HG02759 (cell line): ENCODE measurements at regions not wholly inside any gene's neighbourhood (a gene's known extent, or its start where the extent isn't known, plus 50 kb on each side); places are given as distances from the start of the nearest gene placed in this dataset.
"Not testable (repeated sequence)": the region's sequence is repeated elsewhere in the genome, so short reads cannot be mapped to it uniquely, and the experiment has no call there.

Experiments
- ATAC-seq: cut with Tn5 transposase; IDR thresholded peaks from one replicate; pipeline ENCODE4 v1.9.1; 2021; ENCODE audit warnings: mild to moderate bottlenecking, moderate library complexity; ENCODE audit not compliant: unreplicated experiment

GRCh38 chr7:51847461-51848134, 531.0 kb upstream of the COBL start:
- ATAC-seq, result no peak

GRCh38 chr7:51839130-51839529, 522.5 kb upstream of the COBL start:
- not testable (repeated sequence) for ATAC-seq

GRCh38 chr7:51827631-51828030, 511.0 kb upstream of the COBL start:
- no peak for ATAC-seq

DNA sequence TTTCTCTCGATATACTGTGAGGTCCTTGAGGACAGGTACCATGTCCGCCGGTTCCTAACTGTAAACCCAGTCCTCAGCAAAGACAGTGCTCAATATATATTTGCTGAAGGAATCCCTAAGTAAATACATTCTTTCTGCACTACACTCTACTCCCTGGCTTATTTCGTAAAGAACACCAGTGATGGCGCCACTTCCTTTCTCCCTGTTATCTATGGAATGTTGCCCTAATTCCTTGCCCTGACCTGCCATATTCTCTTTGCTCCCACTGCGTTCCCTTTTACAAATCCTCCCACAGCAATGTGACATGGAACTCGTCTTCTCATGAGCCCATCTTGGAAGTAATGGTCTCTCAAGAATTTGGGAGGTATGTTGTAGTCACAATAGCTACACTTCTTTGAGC, 507.4 kb upstream of the COBL start:
- no peak for ATAC-seq

GRCh38 chr7:51823437-51823836, 506.8 kb upstream of the COBL start:
- no peak for ATAC-seq

DNA sequence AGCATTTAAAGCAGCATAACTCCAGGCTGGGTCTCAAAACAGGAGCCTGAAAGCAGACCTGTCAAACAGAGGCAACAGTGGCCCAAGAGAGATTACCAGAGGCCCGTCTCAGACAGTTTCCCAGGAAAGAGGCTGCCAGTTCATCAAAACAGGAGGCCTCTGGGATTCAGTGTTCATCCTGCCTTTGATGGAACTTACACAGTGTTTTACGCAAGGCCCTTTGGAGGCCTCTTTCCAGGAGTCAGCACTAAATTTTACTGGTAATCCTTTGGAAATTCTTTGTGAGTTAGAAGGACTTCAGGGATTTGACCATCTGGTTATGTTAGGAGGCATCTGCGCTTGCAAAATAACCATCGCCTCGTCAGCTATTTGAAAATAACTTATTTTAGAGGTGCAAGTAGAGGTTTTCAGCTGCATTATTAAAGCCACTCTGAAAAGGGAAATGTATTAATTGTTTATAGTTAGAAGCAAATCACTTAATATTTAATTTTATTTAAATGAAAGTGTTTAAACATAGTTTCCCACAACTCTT, 501.2 kb upstream of the COBL start:
- ATAC-seq, result no peak

GRCh38 chr7:51805783-51806431, 489.3 kb upstream of the COBL start:
- not testable (repeated sequence) for ATAC-seq

GRCh38 chr7:51802718-51803117, 486.1 kb upstream of the COBL start:
- ATAC-seq, result no peak

- no peak for ATAC-seq
Measured at GRCh38 chr7:51797371-51797770, 480.8 kb upstream of the COBL start.

DNA sequence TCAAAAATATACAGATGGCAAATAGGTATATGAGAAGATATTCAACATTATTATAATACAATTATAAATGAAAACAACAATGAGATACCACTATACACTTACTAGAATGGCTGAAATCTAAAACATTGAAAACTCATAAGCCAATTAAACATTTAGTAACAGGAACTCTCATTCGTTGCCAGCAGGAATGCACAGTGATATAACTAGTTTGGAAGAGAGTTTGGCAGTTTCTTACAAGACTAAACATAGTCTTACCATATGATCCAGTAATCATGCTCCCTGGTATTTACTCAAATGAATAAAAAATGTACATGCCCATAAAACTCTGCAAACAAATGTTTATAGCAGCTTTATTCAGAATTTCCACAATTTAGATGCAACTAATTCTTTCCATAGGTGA, 476.2 kb upstream of the COBL start:
- ATAC-seq, result no peak

GRCh38 chr7:51789489-51789888, 472.9 kb upstream of the COBL start:
- ATAC-seq, result no peak

DNA sequence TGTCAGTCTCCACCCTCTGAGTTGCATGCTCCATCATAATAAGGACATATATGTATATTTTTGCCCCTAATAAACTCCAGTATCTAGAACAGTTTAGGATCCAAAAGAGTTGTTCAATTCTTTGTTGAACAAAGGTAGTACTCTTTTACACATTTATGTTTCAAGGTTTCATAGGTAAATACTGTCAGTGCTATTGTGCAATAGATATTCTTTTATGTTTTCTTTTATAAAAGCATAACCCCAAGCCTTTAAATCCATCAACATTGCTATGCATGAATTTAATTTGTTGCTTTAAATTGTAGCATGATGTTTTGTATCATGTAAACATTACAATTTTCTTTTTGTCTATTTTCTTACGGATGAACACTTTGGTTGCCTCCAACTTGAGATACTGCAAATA, 469.7 kb upstream of the COBL start:
- ATAC-seq, result no peak

DNA sequence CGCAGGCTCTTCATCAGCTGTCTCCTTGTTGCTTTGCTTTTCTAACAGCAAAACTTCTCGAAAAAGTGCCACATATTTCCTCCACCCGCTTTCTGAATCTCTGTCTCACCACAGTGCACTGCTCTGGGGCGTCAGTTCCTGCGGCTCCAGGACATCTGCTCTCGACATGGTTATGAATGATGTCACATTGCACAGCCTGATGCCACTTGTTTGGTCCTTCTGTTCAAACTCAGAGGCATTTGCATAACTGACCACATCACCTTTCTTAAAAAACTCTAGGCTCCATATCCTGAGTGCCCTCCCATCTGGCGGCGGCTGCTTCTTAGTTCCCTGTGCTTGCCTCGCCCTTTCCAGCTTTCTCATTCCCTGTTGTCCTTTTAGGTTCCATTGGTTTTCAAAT, 469.3 kb upstream of the COBL start:
- no peak for ATAC-seq

DNA sequence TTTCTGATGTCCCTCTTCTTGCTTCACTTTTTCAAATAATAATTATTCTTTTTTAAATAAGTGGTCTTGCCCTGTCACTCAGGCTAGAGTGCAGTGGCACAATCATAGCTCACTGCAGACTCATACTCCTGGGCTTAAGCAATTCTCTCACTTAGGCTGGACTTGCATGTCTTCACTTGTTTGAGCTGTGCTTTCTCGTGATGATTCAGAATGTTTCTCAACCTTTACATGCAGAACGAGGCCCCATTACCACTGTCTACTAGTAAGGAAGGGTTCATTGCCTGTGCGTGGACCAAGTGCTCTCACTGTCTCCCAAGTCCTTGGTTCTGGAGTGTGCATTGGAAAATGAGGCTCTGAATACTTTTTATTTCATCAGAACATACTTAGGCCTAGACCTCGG, 468.6 kb upstream of the COBL start:
- ATAC-seq, result no peak

DNA sequence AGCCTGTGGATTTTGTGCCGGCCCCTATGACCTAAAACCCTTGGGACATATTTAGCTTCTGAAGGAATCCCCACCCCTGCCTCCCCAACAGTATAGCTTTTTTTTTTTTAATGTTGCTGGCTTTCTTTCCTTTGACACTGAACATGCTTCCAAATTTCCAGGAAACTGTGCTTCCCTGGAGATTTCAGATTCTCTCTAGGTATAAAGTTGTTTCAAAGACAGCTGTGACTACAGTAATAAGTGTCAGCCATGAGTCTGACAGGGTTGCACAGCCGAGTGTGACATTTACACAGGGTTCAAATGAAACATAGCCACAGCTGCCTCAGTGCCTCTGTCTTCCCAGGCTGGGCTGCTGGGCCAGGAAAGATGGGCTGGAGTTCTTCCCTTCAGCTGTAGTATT, 466.6 kb upstream of the COBL start:
- ATAC-seq, result no peak

DNA sequence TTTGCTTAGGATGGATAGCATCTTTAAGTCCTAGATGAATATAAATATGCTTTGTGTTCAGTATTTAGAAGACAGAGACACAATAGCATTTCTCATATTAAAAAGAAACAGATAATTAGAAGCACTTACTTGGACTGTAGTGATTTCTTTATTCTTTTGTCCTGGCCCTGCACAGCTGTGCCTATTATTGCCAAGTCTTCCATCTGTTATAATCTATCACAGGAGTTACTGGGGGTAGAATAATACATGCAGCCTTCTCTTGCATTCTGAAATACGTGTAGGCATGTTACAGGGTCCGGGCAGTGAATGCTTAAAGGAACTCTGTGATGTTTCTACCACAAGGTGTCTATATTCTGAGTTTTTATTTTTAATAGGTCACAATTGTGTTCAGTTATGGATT, 461.5 kb upstream of the COBL start:
- ATAC-seq, result no peak

DNA sequence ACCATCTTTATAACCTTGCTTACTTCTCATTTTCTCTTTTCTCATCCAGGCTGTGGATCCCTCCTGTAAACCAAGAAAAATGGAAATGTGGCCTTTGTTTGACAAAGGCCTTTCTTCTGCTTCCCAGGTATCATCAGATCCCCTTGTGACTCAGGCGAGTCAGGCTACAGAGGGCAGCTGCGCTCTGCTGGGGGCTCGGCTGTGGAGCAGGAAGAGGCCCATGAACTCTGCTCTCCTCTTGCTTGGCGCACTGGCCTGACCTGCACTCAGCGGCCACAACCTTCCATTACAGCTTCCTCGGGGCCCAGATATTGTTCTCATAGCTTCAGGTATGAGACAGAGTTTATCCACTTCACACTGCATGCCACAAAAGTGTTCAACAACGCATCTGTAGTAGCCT, 457.6 kb upstream of the COBL start:
- ATAC-seq, result no peak

- ATAC-seq, result no peak
Measured at GRCh38 chr7:51772190-51772589, 455.6 kb upstream of the COBL start.

DNA sequence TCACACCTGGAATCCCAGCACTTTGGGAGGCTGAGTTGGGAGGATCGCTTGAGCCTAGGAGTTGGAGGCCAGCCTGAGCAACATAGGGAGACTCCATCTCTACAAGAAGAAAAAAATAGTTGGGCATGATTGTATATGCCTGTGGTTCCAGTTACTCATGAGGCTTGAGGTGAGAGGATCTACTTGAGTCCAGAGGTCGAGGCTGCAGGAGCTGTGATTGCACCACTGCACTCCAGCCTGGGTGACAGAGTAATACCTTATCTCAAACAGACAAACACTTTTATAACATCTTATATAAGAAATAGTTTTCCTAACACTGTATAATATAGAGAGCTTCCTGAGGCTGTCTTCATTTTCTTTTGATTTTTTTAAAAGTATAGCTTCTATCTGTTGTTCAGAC, 448.4 kb upstream of the COBL start:
- no peak for ATAC-seq

GRCh38 chr7:51759985-51760384, 443.4 kb upstream of the COBL start:
- ATAC-seq, result no peak

- ATAC-seq, result no peak
Measured at GRCh38 chr7:51757960-51758359, 441.4 kb upstream of the COBL start.

- ATAC-seq, result no peak
Measured at GRCh38 chr7:51732951-51733350, 416.3 kb upstream of the COBL start.

DNA sequence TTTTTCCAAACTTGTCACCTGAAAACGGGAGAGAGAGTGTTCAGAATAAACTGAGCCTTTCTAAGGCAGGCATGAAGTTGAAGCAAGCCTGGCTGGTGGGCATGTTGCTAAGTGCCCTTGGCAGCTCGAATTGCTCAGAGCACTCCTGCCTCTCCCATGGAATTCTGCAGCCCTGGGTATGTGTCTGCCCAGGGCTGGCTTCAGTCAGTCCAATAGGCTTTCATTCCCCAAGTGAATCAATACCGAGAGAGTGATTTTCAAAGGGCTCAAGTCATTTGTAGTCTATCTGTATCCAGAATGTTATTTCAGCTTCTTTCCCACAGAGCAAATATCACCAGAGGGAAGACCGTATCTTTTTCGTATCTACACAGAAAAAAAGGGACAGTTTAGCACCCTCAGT, 415.5 kb upstream of the COBL start:
- no peak for ATAC-seq
